ENCODE measurements at regions not wholly inside any gene's neighbourhood (a gene's known extent, or its start where the extent isn't known, plus 50 kb on each side); places are given as distances from the start of the nearest gene placed in this dataset.

DNA sequence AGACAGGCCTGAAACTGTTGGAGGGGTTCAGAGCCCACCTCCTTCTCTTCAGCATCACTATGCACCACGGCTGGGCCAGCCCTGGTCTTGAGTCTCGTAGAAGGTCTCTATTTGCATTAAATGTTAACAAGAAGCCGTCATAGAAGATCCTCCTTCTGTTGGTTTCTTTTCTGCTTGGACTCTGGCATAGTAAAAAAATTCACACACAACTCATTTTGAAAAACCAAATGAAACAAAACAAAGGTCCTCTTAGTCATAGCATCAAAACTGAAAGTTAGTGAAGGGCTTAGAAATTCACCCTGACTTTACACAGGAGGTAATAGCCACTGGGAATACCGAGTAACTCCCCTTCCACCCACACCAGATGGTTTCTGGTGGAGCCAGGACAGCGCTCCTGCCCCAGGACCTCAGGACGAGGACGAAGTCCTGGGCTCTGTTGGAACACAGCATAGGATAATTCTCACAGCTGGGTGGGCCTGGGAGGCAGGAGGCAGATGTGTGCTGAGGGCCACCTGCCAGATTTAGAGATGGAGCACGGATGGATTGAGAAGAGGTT is 248.4 kb upstream of the KLF6 start:
- TF ChIP-seq, protein P1, sequence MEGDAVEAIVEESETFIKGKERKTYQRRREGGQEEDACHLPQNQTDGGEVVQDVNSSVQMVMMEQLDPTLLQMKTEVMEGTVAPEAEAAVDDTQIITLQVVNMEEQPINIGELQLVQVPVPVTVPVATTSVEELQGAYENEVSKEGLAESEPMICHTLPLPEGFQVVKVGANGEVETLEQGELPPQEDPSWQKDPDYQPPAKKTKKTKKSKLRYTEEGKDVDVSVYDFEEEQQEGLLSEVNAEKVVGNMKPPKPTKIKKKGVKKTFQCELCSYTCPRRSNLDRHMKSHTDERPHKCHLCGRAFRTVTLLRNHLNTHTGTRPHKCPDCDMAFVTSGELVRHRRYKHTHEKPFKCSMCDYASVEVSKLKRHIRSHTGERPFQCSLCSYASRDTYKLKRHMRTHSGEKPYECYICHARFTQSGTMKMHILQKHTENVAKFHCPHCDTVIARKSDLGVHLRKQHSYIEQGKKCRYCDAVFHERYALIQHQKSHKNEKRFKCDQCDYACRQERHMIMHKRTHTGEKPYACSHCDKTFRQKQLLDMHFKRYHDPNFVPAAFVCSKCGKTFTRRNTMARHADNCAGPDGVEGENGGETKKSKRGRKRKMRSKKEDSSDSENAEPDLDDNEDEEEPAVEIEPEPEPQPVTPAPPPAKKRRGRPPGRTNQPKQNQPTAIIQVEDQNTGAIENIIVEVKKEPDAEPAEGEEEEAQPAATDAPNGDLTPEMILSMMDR (IDR thresholded peaks at IDR 0.05; ENCODE audit: low read depth, low read length): no peak
- TF ChIP-seq, protein P2, sequence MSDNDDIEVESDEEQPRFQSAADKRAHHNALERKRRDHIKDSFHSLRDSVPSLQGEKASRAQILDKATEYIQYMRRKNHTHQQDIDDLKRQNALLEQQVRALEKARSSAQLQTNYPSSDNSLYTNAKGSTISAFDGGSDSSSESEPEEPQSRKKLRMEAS (IDR thresholded peaks at IDR 0.05; ENCODE audit: low read depth, low read length): no peak

All from NB4 (cell line).